ENCODE measurements at regions not wholly inside any gene's neighbourhood (a gene's known extent, or its start where the extent isn't known, plus 50 kb on each side); places are given as distances from the start of the nearest gene placed in this dataset.

DNA sequence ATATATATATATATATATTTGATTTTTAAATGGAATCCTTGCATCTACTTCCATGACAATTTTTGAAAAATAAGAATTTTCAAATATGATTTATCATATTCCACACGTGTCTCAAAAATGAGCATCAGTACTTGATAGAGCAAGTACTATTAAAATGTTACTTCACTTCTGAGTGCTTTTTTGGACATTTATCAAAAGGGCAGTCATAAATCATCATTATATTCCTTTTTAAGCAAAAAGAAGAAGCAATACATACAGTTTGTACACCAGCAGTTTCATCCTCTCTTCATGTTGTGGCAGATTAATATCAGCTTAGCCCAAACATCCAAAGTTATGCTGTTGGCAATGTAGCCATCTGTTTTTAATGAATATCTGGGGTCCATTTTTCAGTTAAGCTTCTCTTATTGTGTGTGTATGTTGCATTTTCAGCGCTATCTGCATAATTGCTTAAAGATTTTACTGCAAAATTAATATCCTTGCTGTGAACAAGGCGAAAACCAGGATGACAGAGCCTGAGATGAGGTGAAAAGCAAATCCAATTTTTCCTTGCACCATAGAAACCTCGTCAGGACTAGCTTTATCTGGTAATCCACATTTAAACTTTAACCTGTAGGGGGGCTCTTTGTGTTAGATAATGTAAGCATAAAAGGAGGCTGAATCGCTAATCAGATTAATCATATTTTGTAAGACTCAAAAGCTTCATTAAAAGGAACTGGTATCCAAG is 604.9 kb upstream of the AGTR1 start:
- TF ChIP-seq POLR2A (IDR thresholded peaks at IDR 0.05) (no peak), POLR2AphosphoS5 (IDR thresholded peaks at IDR 0.05; ENCODE audit: insufficient read depth in 1 of 2, low read depth in 1 of 2) (no peak), CTCF (IDR thresholded peaks at IDR 0.05) (no peak)
- H3K36me3 ChIP-seq = no peaks in the 10 kb centered on the region
- H3K9me3 ChIP-seq = no peaks in the 10 kb centered on the region
- no peak overlapping the region for H3K27ac ChIP-seq
- intact Hi-C loops (cut with DNase I) = no loop called here
- no peak overlapping the region for H3K4me3 ChIP-seq
- no peaks in the 10 kb centered on the region for H3K27me3 ChIP-seq
- DNase-seq (ENCODE audit: extremely low spot score in 2 of 2) = no peak
- H3K4me1 ChIP-seq = no peaks in the 10 kb centered on the region

- Histone ChIP-seq H3K9me3 (no peaks in the 10 kb centered on the region), H3K4me3 (no peak overlapping the region), H3K27me3 (no peaks in the 10 kb centered on the region), H3K27ac (no peak overlapping the region), H3K4me1 (no peaks in the 10 kb centered on the region), H3K36me3 (no peaks in the 10 kb centered on the region)
- intact Hi-C loops (cut with DNase I) = no loop called here
- no peak for TF ChIP-seq POLR2A (IDR thresholded peaks at IDR 0.05)
- TF ChIP-seq CTCF (IDR thresholded peaks at IDR 0.05) = no peak
- no peak for TF ChIP-seq POLR2AphosphoS5 (IDR thresholded peaks at IDR 0.05; ENCODE audit: insufficient read depth in 1 of 2, low read depth in 1 of 2)
- DNase-seq (ENCODE audit: extremely low spot score in 2 of 2) = no peak
Observed at GRCh38 chr3:148093753-148094152, 604.0 kb upstream of the AGTR1 start.

DNA sequence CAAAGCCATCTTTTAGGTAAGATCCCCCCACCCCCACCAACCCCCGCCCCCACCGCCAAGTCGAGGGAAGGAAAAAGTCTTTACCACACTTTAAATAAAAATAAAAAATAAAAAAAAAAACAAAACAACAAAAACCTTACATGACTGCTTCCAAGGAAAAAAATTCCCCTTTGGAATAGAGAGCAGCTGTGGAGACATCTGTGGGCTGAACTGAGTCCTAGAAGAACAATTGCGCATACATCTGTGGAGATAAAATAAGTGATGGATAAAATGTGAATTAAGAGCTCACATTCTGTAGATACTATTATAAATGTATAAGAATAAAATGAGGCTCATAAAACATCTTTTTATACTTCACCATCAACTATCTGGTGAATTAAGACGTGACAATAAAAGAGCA is 601.7 kb upstream of the AGTR1 start:
- no peak for DNase-seq (ENCODE audit: extremely low spot score in 2 of 2)
- Histone ChIP-seq H3K27me3 (no peaks in the 10 kb centered on the region), H3K9me3 (no peaks in the 10 kb centered on the region), H3K4me3 (no peak overlapping the region), H3K4me1 (no peaks in the 10 kb centered on the region), H3K36me3 (no peaks in the 10 kb centered on the region), H3K27ac (no peak overlapping the region)
- intact Hi-C loops (cut with DNase I) = no loop called here
- TF ChIP-seq POLR2AphosphoS5 (IDR thresholded peaks at IDR 0.05; ENCODE audit: insufficient read depth in 1 of 2, low read depth in 1 of 2) = no peak
- TF ChIP-seq POLR2A (IDR thresholded peaks at IDR 0.05) = no peak
- no peak for TF ChIP-seq CTCF (IDR thresholded peaks at IDR 0.05)

GRCh38 chr3:148100476-148100875 is 597.2 kb upstream of the AGTR1 start:
- no peak for TF ChIP-seq CTCF (IDR thresholded peaks at IDR 0.05)
- TF ChIP-seq POLR2A (IDR thresholded peaks at IDR 0.05) = no peak
- TF ChIP-seq POLR2AphosphoS5 (IDR thresholded peaks at IDR 0.05; ENCODE audit: insufficient read depth in 1 of 2, low read depth in 1 of 2) = no peak
- Histone ChIP-seq H3K36me3 (no peaks in the 10 kb centered on the region), H3K4me1 (no peaks in the 10 kb centered on the region), H3K27ac (no peak overlapping the region), H3K9me3 (no peaks in the 10 kb centered on the region), H3K27me3 (no peaks in the 10 kb centered on the region), H3K4me3 (no peak overlapping the region)
- intact Hi-C loops (cut with DNase I) = no loop called here
- no peak for DNase-seq (ENCODE audit: extremely low spot score in 2 of 2)

DNA sequence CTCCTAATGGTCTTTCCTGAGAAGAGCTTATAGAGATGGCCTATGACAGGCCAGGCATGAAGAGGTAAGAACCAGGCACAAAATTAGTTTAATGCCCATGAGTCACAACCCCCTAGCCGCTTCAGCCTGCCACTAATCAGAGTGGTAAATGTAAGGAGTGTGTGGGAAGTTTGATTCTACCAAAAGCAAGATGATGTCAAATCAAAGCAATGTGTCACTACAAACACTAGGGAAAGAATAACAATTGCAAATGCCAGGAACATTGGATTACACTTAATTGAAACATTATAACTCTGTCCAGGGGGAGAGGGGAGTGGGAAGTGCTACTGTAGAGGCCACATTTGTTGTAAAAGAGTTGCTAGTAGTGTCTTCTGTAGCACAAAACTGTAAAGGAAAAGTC is 596.6 kb upstream of the AGTR1 start:
- Histone ChIP-seq H3K27ac (no peak overlapping the region), H3K36me3 (no peaks in the 10 kb centered on the region), H3K27me3 (no peaks in the 10 kb centered on the region), H3K4me1 (no peaks in the 10 kb centered on the region), H3K9me3 (no peaks in the 10 kb centered on the region), H3K4me3 (no peak overlapping the region)
- intact Hi-C loops (cut with DNase I) = no loop called here
- TF ChIP-seq CTCF (IDR thresholded peaks at IDR 0.05) = no peak
- TF ChIP-seq POLR2AphosphoS5 (IDR thresholded peaks at IDR 0.05; ENCODE audit: insufficient read depth in 1 of 2, low read depth in 1 of 2) = no peak
- no peak for TF ChIP-seq POLR2A (IDR thresholded peaks at IDR 0.05)
- no peak for DNase-seq (ENCODE audit: extremely low spot score in 2 of 2)
